Gastroesophageal sphincter (tissue), 3 donors: ENCODE measurements at regions not wholly inside any gene's neighbourhood (a gene's known extent, or its start where the extent isn't known, plus 50 kb on each side); places are given as distances from the start of the nearest gene placed in this dataset.

Source experiments
- CTCF ChIP-seq, 4 experiments: fragments of 200-600 bp in 2 of 4; fragments of 450-650 bp in 2 of 4; sonication (generic) in 1 of 4; IDR thresholded peaks; one replicate each; pipeline ENCODE4 v1.5.1; 2017 to 2019; ENCODE audit warnings: antibody characterized with exemption in 4 of 4, mild to moderate bottlenecking in 2 of 4, moderate library complexity in 2 of 4
- POLR2AphosphoS5 ChIP-seq: sonication (generic); formaldehyde crosslinking; IDR thresholded peaks from one replicate; pipeline ENCODE4 v1.6.1; 2017; ENCODE audit warnings: antibody characterized with exemption

DNA sequence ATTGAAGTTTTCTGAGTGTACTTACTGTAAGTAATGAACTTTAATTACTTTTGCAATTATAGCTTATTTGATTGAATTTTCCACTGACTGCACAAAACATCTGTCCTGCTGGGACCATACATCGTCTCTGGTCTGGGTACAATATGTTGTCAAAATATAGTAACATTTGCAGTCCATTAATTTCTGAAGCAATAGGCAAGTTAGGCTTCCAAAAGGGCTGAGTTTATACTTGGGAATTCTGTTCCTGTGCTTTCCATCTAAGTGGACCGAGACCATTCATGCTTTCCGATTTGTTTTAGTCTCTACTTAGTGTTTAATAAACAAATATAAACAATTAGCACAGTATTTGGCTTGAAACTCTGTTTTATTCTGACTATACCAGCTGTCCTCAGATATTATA is 139.3 kb downstream of the RFPL4B start:
- TF ChIP-seq CTCF (IDR thresholded peaks at IDR 0.05) (no peak), POLR2AphosphoS5 (no peak)
